HG03039 (cell line): ENCODE measurements at regions not wholly inside any gene's neighbourhood (a gene's known extent, or its start where the extent isn't known, plus 50 kb on each side); places are given as distances from the start of the nearest gene placed in this dataset.

ENCODE experiments used
- ATAC-seq: cut with Tn5 transposase; IDR thresholded peaks from one replicate; pipeline ENCODE4 v1.9.1; 2021; ENCODE audit warnings: mild to moderate bottlenecking, moderate library complexity; ENCODE audit not compliant: unreplicated experiment

DNA sequence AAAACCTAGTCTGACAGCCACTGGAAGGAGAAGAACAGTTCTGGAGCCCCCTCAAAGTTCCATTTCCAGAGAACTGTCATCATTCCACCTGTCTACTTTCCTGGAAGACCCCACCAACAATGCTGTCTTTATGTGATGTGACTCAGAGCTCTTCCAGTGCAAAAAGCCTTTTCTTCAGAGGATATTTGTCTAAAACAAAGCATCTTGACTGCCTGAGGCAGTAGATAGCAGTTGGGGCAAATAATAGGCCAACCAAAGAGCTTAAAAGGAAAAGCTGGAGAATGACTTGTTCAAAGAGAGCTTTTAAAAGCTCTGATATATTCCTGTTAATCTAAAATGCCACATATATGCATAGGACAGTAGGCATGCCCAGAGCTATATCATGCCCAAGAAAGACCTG, 62.6 kb downstream of the MIS18A start:
- ATAC-seq = no peak

GRCh38 chr21:32215306-32215685, 63.6 kb downstream of the MIS18A start:
- ATAC-seq = no peak

DNA sequence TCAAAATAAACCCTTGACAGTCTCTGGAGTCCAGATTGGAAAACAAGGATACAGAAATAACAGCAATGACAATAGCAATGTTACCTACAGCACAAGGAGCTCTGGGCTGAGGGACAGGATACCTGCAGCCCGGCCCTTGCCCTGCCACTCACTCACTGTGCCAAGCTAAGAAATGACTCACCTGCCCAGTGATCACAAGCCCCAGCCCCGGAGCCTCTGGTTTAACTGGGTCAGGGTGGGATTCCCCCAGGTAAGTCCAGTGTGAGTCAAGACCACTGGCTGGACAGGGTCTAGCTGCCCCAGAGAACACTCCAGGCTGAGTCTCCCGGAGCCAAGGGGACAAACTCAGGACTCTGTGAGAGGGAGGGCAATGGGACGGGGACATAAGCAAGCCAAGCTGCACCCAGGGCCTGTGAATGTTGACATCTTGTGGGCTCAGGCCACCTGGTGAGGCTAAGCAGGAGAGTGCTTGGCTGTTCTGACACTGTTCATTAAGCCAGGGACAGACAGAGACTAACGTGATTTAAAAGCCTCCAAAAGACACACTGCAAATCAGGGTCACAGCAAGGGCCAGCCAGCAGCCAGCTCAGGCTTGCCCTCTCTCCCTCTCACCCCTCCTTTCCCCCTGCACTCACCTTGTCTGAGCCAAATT, 64.1 kb downstream of the MIS18A start:
- ATAC-seq = no peak

GRCh38 chr21:32212116-32212515, 66.7 kb downstream of the MIS18A start:
- ATAC-seq = no peak

DNA sequence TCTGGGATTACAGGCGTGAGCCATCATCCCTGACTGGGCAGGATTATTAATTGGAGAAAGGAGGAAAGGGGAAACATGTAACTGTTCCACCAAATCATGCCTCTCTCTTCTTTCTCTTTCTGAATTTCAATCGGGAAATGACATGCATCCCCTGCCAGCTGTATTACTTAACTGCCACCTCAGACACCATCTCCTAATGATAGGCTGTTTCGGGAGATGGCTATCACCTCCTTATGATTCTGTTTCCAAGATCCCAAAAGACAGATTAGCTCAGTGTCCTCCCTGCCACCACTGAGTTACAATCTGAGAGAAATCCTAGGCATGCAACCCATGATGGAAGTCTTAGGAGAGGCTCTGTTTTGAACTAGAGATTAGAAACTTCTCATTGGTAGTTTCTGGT, 67.5 kb downstream of the MIS18A start:
- no peak for ATAC-seq

- no peak for ATAC-seq
Measured at GRCh38 chr21:32209580-32209979, 69.3 kb downstream of the MIS18A start.

DNA sequence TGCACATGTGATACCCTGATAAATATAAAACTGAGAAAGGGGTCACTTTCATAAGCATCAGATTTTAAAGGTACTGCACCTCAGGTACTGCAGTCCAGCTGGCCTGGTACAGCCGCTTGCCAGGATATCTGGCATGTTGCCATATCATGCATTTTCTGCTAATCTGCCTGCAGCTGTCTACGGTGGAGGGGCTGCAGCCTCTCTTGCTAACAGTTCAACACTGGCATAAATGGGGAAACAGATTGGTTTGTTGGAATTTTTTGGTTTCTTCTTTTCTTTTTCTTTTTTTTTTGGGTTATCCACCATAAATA, 71.5 kb downstream of the MIS18A start:
- no peak for ATAC-seq

- ATAC-seq = no peak
Measured at GRCh38 chr21:32206631-32207405, 72.0 kb downstream of the MIS18A start.

DNA sequence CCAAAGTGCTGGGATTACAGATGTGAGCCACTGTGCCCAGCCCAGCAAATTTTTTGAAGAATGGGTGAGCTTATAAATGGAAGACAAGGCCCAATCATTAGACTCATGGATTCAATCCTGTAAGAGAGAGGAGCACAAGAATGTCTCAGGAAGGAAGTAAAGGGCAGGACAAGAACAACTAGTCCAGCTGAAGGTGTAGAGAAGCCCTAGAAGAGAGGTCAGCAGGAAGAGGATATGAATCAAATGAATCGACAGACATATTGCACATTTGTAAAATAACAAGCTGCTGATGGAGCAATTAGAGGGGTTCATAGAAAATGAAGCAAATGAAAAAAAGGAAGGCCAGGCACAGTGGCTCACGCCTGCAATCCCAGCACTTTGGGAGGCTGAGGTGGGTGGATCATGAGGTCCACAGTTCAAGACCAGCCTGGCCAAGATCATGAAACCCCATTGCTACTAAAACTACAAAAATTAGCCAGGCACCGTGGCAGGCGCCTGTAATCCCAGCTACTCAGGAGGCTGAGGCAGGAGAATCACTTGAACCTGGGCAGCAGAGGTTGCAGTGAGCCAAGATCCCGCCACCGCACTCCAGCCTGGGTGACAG, 74.9 kb downstream of the MIS18A start:
- no peak for ATAC-seq

GRCh38 chr21:32200029-32200428, 78.8 kb downstream of the MIS18A start:
- ATAC-seq = no peak

GRCh38 chr21:32198384-32198783, 80.5 kb downstream of the MIS18A start:
- ATAC-seq = no peak

DNA sequence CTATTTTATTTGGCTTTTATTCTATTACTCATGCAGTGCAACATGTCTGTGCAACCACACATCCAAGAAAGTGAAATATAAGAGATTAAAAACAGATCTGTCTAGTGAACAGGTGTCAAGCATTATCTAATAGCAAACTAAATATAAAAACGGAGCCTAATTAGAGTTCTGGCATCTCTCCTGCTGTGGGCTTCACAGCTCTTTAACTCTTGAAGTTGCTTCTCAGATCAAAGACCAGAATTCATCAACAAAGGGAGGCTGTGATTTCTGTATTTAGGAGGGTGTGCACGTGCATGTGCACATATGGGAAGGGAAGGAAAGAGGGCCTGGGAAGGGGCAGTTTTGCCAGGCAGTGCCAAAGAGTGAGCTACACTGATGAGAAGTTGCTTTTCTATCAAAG, 81.0 kb downstream of the MIS18A start:
- no peak for ATAC-seq

DNA sequence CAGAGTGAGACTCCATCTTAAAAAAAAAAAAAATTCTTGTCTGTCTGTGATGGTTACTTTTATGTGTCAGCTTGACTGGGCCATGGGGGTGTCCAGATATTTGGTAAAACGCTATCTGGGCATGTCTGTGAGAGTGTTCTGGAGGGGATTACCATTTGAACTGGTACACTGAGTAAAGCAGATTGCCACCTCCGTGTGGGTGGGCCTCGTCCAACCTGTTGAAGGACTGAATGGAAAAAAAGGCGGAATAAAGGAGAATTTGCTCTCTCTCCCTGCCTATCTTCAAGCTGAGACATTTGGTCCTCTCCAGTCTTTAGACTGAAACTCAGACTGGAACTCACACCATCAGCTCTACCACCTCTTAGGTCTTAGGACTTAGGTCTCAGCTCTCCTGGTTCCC, 82.8 kb downstream of the MIS18A start:
- no peak for ATAC-seq

- ATAC-seq = no peak
Measured at GRCh38 chr21:32193098-32193465, 85.8 kb downstream of the MIS18A start.

DNA sequence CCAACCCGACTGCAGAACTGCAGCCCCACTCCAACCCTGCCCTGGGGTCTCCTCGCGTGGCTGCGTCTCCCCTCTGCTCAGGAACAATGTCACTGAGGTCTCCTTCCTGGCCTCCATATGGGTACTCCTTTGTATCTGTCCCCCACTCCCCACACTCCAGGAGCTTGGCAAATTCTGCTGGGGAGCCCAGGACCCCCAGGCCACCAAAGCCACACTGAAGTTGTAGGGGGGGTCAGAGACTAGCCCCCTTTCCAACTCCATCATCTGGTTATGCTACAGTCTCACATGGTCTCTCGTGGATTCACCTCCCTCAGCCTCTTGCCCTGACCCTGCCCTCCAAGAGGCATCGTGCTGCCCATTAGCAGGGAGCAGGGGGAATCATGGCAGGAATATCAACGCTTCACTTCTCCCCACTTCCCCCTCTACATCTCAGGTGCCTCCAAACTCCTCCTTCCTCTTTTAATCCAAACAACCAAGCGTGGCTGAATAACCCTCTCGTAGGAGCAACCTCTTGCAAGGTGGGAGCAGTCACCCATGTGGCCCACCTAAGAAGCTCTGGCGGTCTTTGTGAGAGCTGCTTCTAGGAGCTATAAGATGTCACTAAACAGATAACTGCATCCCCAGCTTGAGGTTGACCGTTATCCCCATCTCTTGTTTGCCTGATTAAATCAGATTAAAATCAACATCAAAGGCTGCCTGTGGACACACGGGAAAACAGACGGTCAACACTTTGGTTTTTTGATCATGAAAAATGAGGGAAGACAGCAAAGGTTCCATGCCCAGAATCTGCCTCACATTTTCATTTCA, 86.4 kb downstream of the MIS18A start:
- no peak for ATAC-seq

DNA sequence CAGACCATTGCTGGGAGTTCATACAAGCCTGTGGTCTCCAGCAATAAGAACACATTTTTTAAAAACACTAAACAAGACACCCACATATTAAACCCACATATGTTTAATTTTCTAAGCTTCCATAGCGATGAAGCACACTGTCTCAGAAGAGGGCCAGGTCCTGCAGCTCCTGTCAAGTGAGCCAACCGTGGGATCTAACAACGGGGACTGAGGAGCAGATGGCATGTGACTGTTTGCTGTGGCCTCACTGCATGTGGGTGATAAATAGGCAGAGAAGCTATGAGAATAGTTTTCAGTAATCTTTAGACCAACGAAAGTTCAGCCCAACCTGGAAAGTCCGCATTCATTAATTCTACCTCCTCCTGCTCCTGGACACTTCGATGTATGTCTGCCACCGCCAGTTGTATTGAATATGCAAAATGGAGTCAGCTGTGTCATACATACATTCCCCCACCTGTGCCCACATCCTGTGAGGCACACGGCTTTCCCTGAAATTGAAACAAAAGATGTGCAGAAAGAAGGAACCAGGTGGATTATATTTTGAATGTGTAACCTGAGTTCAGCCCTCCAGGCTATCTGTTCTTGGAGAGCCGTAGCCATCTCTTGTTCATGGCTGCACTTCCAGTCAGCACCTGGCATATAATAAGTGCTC, 88.2 kb downstream of the MIS18A start:
- ATAC-seq = no peak

GRCh38 chr21:32189688-32190483, 89.0 kb downstream of the MIS18A start:
- no peak for ATAC-seq

DNA sequence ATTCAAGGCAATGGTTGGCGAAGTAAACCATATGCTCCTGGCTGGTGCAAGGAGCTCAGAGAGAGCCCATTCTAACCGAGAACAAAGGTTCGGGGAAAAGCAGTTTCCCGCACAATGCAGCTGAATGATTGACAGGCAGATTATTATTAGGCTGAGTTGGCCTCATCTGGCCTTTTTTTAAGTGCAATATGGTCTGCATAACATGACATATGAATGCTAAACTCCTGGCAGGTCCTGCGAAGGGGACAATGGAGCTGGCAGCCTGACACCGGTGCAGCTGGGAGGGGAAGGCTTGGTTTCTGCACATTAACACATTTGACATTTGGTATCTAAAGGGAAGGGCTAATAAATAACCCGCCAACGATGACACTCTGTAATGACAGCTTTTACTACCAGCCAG, 92.0 kb downstream of the MIS18A start:
- ATAC-seq = no peak

- no peak for ATAC-seq
Measured at GRCh38 chr21:32185726-32186125, 93.1 kb downstream of the MIS18A start.

- ATAC-seq = no peak
Measured at GRCh38 chr21:32185103-32185502, 93.7 kb downstream of the MIS18A start.
